WTC11 (cell line): ENCODE measurements at regions not wholly inside any gene's neighbourhood (a gene's known extent, or its start where the extent isn't known, plus 50 kb on each side); places are given as distances from the start of the nearest gene placed in this dataset.

Experiments used
- ATAC-seq: fragments of 200-7000 bp; cut with Tn5 transposase; 2 replicates; pipeline ENCODE4 v1.10.0; 2021; ENCODE audit warnings: mild to moderate bottlenecking, moderate library complexity
- CTCF ChIA-PET: fragments of 300-600 bp; sonication (Branson Sonifier 250); formaldehyde crosslinking; loops from one replicate; lab custom pipeline; 2021; ENCODE audit warnings: antibody characterized with exemption; lab: Charles Lee
- POLR2A ChIA-PET: fragments of 350-600 bp; sonication (Branson Sonifier 250); formaldehyde crosslinking; loops from one replicate; lab custom pipeline; 2021; ENCODE audit warnings: antibody characterized with exemption; lab: Charles Lee
- DNase-seq: peaks from one replicate; pipeline ENCODE4 v3.0.0; 2021; ENCODE audit warnings: low spot score
- H3K27ac Mint-ChIP-seq: 2 replicates; pipeline ENCODE4 v1.8.0; 2021; ENCODE audit warnings: mixed read lengths
- H3K27me3 Mint-ChIP-seq: 2 replicates; pipeline ENCODE4 v1.8.0; 2021; ENCODE audit warnings: low read depth, mild to moderate bottlenecking, moderate library complexity, mixed read lengths
- H3K36me3 Mint-ChIP-seq: 2 replicates; pipeline ENCODE4 v1.8.0; 2021; ENCODE audit warnings: mixed read lengths
- H3K4me1 Mint-ChIP-seq: 2 replicates; pipeline ENCODE4 v1.8.0; 2022; ENCODE audit warnings: mixed read lengths
- H3K4me3 Mint-ChIP-seq: 2 replicates; pipeline ENCODE4 v1.8.0; 2021; ENCODE audit warnings: mild to moderate bottlenecking, moderate library complexity, mixed read lengths
- H3K9me3 Mint-ChIP-seq: 2 replicates; pipeline ENCODE4 v1.8.0; 2021; ENCODE audit warnings: mixed read lengths
- CREM ChIP-seq: sonication (generic); formaldehyde crosslinking; IDR thresholded peaks from 2 replicates; pipeline ENCODE4 v1.8.1; 2022; ENCODE audit warnings: mild to moderate bottlenecking, missing genetic modification reagents, moderate library complexity
- E2F5 ChIP-seq: sonication (generic); formaldehyde crosslinking; IDR thresholded peaks from 2 replicates; pipeline ENCODE4 v1.8.1; 2022; ENCODE audit warnings: mild to moderate bottlenecking, moderate library complexity, missing genetic modification reagents
- ELF4 ChIP-seq: sonication (generic); formaldehyde crosslinking; IDR thresholded peaks from 2 replicates; pipeline ENCODE4 v1.8.1; 2022; ENCODE audit warnings: low read depth, mild to moderate bottlenecking, moderate library complexity, missing genetic modification reagents
- ERG ChIP-seq: fragments of 250-450 bp; sonication (Bioruptor Pico); IDR thresholded peaks from 2 replicates; pipeline ENCODE4 v1.8.0; 2021; ENCODE audit warnings: mild to moderate bottlenecking
- ESRRA ChIP-seq: sonication (generic); formaldehyde crosslinking; IDR thresholded peaks from 2 replicates; pipeline ENCODE4 v1.8.1; 2022; ENCODE audit warnings: mild to moderate bottlenecking, missing genetic modification reagents, borderline replicate concordance
- FOXK1 ChIP-seq: sonication (generic); formaldehyde crosslinking; IDR thresholded peaks from 2 replicates; pipeline ENCODE4 v1.8.0; 2022; ENCODE audit warnings: mild to moderate bottlenecking, moderate library complexity, missing genetic modification reagents
- GTF2I ChIP-seq: fragments of 250-450 bp; sonication (Bioruptor Pico); conservative IDR thresholded peaks from 2 replicates; pipeline ENCODE4 v1.4.0; 2021; ENCODE audit warnings: mild to moderate bottlenecking
- MYBL2 ChIP-seq: sonication (generic); formaldehyde crosslinking; IDR thresholded peaks from 2 replicates; pipeline ENCODE4 v1.8.1; 2023; ENCODE audit warnings: mild to moderate bottlenecking, moderate library complexity, missing genetic modification reagents
- PRRX2 ChIP-seq: fragments of 250-450 bp; sonication (Bioruptor Pico); IDR thresholded peaks from 2 replicates; pipeline ENCODE4 v1.8.0; 2021; ENCODE audit warnings: mild to moderate bottlenecking
- RORB ChIP-seq: fragments of 250-450 bp; sonication (Bioruptor Pico); IDR thresholded peaks from 2 replicates; pipeline ENCODE4 v1.9.0; 2021; ENCODE audit warnings: mild to moderate bottlenecking
- SMAD3 ChIP-seq: sonication (generic); formaldehyde crosslinking; IDR thresholded peaks from 2 replicates; pipeline ENCODE4 v1.8.0; 2022; ENCODE audit warnings: missing genetic modification reagents, mild to moderate bottlenecking, borderline replicate concordance
- SP1 ChIP-seq: sonication (generic); formaldehyde crosslinking; conservative IDR thresholded peaks from 2 replicates; pipeline ENCODE4 v1.8.1; 2022; ENCODE audit warnings: missing genetic modification reagents
- TEAD1 ChIP-seq: sonication (generic); formaldehyde crosslinking; IDR thresholded peaks from 2 replicates; pipeline ENCODE4 v1.8.0; 2022; ENCODE audit warnings: mild to moderate bottlenecking, missing genetic modification reagents
- USF1 ChIP-seq: sonication (generic); formaldehyde crosslinking; IDR thresholded peaks from 2 replicates; pipeline ENCODE4 v1.8.0; 2022; ENCODE audit warnings: mild to moderate bottlenecking, missing genetic modification reagents
- ZNF121 ChIP-seq: sonication (generic); formaldehyde crosslinking; IDR thresholded peaks from 2 replicates; pipeline ENCODE4 v1.8.0; 2023; ENCODE audit warnings: missing genetic modification reagents
- ZNF263 ChIP-seq: sonication (generic); formaldehyde crosslinking; IDR thresholded peaks from 2 replicates; pipeline ENCODE4 v1.8.1; 2022; ENCODE audit warnings: low read depth, mild to moderate bottlenecking, moderate library complexity, missing genetic modification reagents
- ZNF416 ChIP-seq: fragments of 250-450 bp; sonication (Bioruptor Pico); IDR thresholded peaks from 2 replicates; pipeline ENCODE4 v1.9.0; 2021; ENCODE audit warnings: mild to moderate bottlenecking, inconsistent platforms
- TF ChIP-seq, protein P1 (sequence below): sonication (generic); formaldehyde crosslinking; IDR thresholded peaks from 2 replicates; pipeline ENCODE4 v1.8.1; 2023; ENCODE audit warnings: mild to moderate bottlenecking, missing genetic modification reagents
- TF ChIP-seq, protein P2 (sequence below): sonication (generic); formaldehyde crosslinking; IDR thresholded peaks from 2 replicates; pipeline ENCODE4 v1.8.1; 2023; ENCODE audit warnings: mild to moderate bottlenecking, moderate library complexity, missing genetic modification reagents
- TF ChIP-seq, protein P3 (sequence below): fragments of 250-450 bp; sonication (Bioruptor Pico); IDR thresholded peaks from 2 replicates; pipeline ENCODE4 v1.9.0; 2021; ENCODE audit warnings: moderate library complexity, mild to moderate bottlenecking, inconsistent platforms, borderline replicate concordance
- TF ChIP-seq, protein P4 (sequence below): sonication (generic); formaldehyde crosslinking; IDR thresholded peaks from 2 replicates; pipeline ENCODE4 v1.8.1; 2022; ENCODE audit warnings: low read depth, mild to moderate bottlenecking, moderate library complexity, missing genetic modification reagents, borderline replicate concordance

GRCh38 chr6:98308564-98308963 lies 525.8 kb upstream of the POU3F2 start:
- Mint-ChIP-seq H3K9me3 (peaks cover 6% of the 10 kb centered on the region), H3K4me1 (peaks cover 10% of the 10 kb centered on the region), H3K27me3 (no peaks in the 10 kb centered on the region), H3K27ac (no peak overlapping the region), H3K4me3 (no peak overlapping the region), H3K36me3 (no peaks in the 10 kb centered on the region)
- TF ChIP-seq CREM (CRISPR knock-in tag) (no peak), FOXK1 (CRISPR knock-in tag) (no peak), E2F5 (CRISPR knock-in tag) (no peak), ZNF416 (CRISPR knock-in tag) (no peak), ZNF263 (CRISPR knock-in tag) (no peak), USF1 (CRISPR knock-in tag) (no peak), GTF2I (no peak), SMAD3 (CRISPR knock-in tag) (no peak), ELF4 (CRISPR knock-in tag) (no peak)
- TF ChIP-seq, protein P1, sequence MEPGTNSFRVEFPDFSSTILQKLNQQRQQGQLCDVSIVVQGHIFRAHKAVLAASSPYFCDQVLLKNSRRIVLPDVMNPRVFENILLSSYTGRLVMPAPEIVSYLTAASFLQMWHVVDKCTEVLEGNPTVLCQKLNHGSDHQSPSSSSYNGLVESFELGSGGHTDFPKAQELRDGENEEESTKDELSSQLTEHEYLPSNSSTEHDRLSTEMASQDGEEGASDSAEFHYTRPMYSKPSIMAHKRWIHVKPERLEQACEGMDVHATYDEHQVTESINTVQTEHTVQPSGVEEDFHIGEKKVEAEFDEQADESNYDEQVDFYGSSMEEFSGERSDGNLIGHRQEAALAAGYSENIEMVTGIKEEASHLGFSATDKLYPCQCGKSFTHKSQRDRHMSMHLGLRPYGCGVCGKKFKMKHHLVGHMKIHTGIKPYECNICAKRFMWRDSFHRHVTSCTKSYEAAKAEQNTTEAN, result no peak
- TF ChIP-seq, protein P2, sequence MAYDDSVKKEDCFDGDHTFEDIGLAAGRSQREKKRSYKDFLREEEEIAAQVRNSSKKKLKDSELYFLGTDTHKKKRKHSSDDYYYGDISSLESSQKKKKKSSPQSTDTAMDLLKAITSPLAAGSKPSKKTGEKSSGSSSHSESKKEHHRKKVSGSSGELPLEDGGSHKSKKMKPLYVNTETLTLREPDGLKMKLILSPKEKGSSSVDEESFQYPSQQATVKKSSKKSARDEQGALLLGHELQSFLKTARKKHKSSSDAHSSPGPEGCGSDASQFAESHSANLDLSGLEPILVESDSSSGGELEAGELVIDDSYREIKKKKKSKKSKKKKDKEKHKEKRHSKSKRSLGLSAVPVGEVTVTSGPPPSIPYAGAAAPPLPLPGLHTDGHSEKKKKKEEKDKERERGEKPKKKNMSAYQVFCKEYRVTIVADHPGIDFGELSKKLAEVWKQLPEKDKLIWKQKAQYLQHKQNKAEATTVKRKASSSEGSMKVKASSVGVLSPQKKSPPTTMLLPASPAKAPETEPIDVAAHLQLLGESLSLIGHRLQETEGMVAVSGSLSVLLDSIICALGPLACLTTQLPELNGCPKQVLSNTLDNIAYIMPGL (CRISPR knock-in tag), result no peak
- ChIA-PET CTCF (no interaction called here), POLR2A (no interaction called here)
- ATAC-seq (no peak), DNase-seq (no peak)

DNA sequence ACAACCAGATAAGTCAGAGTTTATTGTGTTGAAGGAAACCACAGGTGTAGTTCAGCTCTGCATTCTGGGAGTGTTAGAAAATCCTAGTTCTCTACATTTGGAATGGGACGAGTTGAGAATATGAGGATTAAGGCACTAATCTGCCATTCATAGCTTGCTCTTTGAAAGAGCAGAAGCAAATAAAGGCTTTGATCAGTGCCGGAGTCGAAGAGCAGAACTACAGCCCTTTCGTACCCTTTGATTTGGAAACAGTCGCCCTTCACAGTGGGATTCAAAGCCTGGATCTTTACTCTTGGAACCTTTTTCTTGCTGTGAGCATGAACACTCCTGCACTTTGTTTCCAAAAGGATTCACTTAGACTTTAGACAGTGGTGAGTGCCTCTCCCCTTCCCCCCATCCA lies 523.9 kb upstream of the POU3F2 start:
- Mint-ChIP-seq H3K27me3 (no peaks in the 10 kb centered on the region), H3K4me3 (no peak overlapping the region), H3K36me3 (no peaks in the 10 kb centered on the region), H3K9me3 (no peaks in the 10 kb centered on the region), H3K27ac (no peak overlapping the region), H3K4me1 (peaks cover 13% of the 10 kb centered on the region)
- no peak for ATAC-seq
- ChIA-PET POLR2A (no interaction called here), CTCF (no interaction called here)
- TF ChIP-seq PRRX2 (CRISPR knock-in tag) (no peak), RORB (no peak), SP1 (CRISPR knock-in tag) (no peak), ZNF121 (CRISPR knock-in tag) (no peak), ESRRA (no peak), MYBL2 (no peak), ERG (CRISPR knock-in tag) (no peak), TEAD1 (CRISPR knock-in tag) (no peak)
- TF ChIP-seq, protein P3, sequence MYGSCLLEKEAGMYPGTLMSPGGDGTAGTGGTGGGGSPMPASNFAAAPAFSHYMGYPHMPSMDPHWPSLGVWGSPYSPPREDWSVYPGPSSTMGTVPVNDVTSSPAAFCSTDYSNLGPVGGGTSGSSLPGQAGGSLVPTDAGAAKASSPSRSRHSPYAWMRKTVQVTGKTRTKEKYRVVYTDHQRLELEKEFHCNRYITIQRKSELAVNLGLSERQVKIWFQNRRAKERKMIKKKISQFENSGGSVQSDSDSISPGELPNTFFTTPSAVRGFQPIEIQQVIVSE (CRISPR knock-in tag), result no peak
- TF ChIP-seq, protein P4, sequence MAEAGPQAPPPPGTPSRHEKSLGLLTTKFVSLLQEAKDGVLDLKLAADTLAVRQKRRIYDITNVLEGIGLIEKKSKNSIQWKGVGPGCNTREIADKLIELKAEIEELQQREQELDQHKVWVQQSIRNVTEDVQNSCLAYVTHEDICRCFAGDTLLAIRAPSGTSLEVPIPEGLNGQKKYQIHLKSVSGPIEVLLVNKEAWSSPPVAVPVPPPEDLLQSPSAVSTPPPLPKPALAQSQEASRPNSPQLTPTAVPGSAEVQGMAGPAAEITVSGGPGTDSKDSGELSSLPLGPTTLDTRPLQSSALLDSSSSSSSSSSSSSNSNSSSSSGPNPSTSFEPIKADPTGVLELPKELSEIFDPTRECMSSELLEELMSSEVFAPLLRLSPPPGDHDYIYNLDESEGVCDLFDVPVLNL (CRISPR knock-in tag), result no peak
- no peak for DNase-seq
